HG03175 (cell line): ENCODE measurements at regions not wholly inside any gene's neighbourhood (a gene's known extent, or its start where the extent isn't known, plus 50 kb on each side); places are given as distances from the start of the nearest gene placed in this dataset.

Experiments
- ATAC-seq: cut with Tn5 transposase; IDR thresholded peaks from one replicate; pipeline ENCODE4 v1.9.1; 2021; ENCODE audit warnings: mild to moderate bottlenecking, moderate library complexity; ENCODE audit not compliant: unreplicated experiment

DNA sequence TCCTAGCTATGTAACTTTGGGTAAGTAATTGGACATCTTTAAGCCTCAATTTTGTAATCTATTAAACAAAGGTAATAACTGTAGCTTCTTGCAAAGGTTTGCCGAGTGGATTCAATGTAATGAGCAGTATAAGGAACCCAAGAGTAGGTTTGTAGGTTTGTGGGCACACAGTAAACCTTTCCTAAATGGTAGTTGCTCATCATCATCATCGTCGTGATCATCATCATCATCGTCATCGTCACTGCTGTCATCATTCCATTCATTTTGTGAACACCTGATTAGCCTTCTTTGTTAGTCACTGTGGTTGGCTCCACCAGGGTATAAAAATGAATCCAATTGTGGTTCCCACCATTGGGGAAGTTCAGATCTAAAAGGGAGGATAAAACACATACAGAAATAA lies 223.1 kb upstream of the KIRREL3 start:
- no peak for ATAC-seq

DNA sequence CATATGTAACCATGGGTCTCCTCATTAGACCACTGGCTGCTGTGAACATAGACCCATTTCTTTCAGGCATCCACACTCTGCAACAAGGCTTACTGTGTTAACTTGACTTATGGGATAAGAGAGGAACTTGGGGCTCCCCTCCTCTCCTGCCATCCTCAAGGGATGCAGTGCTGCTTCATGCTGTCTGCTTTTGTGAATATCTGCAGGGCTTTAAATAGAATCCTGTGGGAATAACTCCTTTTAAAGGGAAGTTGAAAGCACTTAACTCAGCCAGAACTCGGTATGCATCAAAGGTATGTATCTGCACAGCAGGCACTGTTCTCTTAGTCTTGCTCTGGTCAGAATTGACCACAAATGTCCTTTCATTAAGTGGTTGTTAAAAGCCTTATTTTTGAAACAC lies 222.5 kb upstream of the KIRREL3 start:
- no peak for ATAC-seq

DNA sequence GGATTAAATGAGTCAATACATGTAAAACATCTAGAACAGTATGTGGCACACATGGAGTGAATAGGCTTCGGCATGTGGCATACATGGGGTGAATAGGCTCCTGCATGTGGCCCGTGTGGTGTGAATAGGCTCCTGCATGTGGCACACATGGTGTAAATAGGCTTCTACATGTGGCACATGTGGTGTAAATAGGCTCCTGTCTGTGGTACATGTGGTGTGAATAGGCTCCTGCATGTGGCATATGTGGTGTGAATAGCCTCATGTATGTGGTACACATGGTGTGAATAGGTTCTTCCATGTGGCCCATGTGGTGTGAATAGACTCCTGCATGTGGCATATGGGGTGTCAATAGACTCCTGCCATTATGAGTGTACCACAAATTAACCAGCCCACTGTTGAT lies 219.1 kb upstream of the KIRREL3 start:
- ATAC-seq: no peak

DNA sequence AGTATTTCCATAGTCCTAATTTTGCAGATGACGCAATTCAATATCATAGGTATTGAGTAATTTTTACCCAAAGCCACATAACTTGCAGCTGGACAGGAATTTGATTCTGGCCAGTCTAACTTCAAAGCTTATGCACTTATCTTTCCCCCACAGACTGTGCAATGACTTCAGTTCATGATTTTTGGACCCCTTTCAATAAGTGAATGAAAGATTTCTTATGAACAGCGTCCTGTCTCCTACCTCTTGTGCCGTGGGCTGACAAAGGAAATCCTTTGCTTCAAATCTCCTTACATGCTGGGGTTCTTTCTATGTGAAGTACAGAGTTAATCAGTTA lies 217.7 kb upstream of the KIRREL3 start:
- ATAC-seq: no peak

DNA sequence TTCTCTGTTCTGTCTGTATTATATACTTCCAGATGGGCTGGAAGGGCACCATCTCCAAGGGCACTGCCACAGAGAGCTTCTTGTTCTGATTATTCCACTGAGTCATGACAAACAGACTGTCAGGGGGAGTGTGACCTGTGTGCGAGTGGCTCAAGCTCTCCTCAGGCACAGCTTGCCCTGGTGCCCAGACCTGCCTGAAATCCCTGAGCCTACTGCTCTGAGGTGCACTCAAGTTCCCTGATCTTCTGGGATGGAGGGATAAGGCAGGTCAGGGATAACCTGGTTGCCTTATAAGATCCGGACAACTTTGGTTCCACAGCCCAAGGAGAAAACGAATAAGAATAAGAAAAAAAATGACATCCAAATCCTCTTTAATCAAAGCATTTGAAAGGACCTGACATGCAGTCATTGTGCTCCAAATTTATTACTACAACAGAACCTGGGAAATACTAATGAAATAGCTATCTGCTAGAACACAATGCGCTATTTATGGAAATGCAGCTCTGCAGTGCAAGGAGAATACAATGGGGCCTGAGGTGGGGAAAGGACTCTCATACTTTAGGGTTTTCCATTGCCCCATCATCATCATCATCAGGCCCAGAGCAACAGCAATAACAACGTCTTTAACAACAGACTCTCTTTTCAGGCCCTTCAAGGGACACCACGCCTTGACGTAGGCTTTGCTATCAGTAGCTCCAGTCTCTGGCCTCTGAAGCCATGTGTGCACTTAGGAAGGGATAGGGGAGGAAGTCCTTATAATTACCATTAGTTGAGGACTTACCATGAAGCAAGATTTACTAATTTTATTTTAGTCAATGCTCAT lies 217.1 kb upstream of the KIRREL3 start:
- ATAC-seq: no peak

DNA sequence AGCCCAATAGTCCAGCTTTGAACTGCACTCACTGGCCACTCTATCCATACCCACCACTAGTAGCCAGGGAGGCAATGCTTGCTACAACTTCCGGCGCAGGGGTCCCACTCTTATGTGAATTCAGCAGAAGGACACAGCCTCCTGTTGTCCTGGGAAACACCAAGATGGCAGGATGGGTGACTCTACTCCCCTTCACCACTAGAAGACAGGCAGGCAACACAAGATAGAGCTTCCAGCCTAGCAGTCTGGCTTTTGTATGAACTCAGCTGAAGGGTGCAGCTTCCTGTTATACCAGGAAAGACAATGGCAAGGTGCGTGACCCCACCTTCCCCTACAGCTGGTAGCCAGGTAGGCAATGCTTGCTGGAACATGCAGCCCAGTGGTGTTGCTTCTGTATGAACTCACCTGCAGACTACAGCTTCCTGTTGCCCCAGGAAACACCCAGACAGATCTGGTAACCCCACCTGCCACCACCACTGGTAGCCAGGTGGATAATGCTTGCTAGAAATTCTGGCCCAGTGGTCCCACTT lies 205.2 kb upstream of the KIRREL3 start:
- ATAC-seq: no peak

DNA sequence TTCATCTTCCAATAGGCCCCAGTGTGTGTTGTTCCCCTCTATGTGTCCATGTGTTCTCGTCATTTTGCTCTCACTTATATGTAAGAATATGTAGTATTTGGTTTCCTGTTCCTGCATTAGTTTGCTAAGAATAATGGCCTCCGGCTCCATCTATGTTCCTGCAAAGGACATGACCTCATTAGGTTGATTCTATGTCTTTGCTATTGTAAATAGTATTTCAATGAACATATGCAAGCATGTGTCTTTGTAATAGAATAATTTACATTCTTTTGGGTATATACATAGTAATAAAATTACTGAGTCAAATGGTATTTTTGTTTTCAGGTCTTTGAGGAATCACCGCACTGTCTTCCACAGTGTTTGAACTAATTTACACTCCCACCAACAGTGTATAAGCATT lies 202.9 kb upstream of the KIRREL3 start:
- no peak for ATAC-seq

DNA sequence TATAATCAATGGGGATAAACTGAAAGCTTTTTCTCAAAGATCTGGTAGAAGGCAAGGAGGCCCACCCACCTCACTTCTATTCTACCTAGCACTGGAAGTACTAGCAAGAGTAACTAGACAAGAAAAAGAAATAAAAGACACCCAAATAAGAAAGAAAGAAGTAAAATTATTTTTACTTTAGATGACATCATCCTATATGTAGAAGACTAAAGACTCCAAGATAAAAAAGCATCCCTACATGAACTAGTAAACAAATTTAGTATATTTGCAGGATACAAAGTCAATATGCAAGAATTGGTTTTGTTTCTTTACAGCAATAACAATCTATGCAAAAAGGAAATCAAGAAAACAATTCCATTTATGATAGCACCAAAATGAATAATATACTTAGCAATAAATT lies 201.5 kb upstream of the KIRREL3 start:
- ATAC-seq: no peak

DNA sequence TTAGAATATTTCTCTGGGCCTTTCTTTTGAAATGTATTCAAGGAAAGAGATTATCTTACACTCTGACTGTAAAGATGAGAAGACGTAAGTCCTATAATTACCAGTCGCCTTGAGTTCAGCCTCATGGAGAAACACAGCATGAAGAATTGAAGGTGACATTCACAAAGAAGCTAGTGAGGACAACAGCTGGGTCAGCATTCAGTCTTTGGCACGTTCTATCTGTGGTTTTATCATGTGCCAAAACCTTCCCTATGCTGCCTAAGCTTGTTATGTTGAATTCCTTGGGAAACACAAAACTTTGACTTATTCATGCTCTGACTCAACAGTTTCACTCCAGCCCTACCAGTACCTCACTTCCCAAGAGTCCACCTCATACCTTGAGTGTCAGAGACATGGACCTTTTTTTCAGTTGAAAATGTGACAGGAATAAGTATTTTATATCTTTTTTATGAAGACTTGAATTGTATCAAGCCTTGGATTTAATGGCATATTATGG lies 198.8 kb upstream of the KIRREL3 start:
- ATAC-seq: no peak

DNA sequence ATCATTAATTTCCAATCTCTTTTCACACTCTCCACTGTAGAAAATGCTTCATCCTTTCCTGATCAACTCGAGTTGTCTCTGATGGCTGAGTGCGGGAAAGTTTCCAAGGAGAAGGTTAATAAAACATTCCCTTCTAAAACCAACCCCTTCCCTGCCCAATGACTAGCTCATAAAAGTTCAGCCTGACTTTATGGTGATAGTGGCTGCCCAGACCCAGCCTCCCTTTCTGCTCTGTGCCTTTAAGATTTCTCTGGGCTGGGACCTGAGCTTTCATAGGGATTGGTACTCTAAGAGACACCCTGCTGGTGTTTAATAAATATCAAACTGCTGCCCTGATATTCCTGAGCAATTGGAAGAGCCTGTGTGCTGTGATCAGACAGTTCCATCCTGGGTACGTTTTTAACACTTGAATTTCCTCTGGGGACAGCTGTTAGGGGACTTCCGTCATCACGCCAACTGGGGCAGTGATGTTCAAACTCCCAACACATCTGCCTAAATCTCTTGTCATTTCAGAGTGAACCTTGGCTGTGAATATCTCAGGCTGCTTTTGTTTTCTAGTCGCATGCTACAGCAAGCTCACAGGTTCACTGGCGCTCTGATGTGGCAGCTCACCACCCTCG lies 195.0 kb upstream of the KIRREL3 start:
- no peak for ATAC-seq

DNA sequence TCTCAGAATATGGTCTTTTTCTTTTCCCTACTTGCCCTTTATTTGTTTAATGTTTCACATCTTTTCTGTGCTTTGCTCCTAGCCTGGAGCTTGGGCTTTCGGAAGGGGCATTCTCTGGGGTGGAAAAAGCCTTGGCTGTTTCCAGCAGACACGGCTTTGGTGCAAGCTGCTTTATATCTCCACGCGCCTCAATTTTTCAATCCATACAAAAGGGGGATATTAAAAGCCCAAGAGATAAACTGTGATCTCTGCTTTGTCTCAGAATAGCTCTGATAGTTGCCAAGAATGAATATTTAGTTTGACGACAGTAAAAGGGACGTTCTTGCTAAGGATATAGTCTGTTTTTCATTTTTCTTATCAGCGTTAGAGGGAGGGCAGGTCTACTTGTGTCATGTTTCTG lies 194.0 kb upstream of the KIRREL3 start:
- no peak for ATAC-seq

DNA sequence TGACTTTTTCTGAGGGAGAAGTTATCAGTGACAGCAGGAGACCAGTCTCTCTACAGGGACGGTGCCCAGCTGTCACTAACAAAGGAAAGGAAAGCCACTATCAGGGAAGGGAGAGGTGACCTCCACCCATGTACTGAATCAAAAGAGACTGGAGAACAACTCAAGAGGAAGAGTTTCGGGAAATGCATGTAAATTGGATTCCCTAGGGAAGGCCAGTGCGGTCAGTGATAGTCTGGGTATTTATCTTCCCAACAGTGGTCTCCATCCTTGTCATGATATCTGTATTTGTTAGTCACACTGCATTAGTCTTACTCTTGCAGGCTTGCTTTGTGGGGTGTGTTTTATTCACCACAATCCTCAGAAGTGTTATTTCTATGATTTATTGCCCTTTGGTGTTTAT lies 193.4 kb upstream of the KIRREL3 start:
- no peak for ATAC-seq

DNA sequence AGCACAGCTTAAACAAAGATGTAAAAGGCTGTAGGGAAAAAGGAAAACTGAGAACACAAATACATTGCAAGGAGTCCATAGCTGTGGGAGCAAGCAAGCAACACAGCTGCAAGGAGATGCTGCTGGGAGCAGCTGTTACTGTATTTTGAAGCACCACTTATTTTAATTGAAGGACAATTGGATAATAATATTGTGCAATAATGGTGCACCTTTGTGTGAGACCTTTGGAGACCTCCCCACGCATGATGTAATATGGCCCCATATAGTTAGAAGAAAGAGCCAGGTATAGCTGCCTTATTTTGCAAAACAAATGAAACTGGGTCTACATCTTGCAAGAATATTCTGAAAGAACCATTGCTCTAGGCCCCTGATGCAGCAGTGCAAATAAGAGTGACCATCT lies 191.1 kb upstream of the KIRREL3 start:
- ATAC-seq: no peak

DNA sequence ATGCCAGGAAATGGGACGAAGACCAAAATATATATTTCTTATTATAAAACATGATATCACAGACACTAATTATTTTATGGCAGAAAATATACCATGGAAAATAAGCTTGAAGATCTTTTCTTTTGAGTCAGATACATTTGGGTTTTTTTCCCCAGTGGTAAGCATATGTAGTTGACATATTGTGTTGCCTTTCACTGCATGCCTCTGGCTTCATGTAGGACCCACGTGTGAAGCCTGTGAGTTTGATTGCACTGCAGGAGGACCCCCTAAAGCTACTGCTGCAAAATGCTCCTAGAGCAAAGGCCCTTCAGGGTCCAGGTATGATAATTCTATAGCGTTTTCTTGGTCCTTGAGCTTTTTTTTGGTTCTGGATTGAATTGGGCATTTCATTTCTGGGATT lies 190.7 kb upstream of the KIRREL3 start:
- no peak for ATAC-seq

DNA sequence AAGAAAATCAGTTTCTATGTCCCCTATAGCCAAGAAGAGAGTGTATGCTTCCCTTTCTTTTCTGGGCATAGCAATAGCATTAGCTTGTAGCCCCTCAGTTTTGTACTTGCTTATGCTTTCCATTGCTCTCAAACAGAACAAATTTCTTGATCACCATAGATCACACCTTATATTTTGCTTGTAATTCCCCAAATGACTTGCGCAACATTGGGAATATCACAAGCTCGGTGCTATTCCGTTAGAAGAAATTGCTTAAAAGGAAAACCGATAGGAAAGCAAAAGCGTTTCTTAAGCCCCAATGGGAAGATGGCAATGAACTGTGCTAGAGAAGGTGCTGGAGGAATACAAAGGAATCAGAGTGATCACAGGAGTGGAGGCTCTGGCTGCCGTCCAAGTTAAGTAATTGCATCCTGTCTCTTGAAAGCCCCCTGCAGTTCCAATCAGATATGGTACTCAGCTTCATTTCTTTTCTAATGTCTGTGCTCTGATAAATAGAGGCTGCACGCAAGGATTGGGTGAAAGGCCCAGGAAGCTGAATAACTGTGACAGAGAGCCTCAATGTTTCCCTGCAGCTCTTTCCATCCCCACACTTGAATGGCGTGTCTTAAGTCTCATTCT lies 182.1 kb upstream of the KIRREL3 start:
- ATAC-seq: no peak

DNA sequence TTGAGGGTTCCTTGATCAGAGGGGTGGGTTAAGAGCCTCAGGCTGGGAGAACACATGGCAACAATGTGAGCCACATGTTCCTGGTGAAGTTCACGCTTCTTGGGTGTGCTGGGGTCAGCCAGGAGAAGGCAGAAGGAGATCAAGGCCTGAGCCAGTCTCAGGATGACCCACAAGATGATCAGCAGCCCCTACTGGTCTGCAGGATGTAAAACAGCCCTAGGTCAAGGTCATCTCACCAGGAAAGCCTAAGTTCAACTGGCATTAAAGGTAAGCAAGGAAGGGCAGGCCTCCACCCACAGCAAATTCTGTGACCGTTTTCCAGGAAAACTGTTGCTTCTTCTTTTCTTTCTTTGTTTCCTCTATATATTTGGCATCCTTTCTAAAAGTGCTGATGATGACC lies 156.7 kb upstream of the KIRREL3 start:
- no peak for ATAC-seq

DNA sequence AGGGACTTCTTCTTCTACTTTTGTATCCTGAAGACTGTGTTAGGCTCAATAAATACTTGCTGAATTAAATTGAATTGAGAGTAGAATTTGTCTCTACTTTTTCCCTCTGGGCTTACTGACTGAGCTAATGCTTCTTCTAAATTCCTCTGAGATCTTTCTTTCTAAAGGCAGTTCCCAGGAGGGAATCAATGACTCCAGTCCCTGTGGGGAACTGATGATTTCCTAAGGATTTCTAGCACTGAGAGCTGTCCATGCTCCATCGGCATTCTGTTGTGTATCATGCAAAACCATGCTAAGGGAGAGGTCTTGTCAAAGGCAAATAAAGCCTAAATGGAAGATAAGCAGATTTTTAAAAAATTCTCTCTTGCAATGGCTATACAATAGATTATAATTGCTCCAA lies 148.8 kb upstream of the KIRREL3 start:
- ATAC-seq: no peak

DNA sequence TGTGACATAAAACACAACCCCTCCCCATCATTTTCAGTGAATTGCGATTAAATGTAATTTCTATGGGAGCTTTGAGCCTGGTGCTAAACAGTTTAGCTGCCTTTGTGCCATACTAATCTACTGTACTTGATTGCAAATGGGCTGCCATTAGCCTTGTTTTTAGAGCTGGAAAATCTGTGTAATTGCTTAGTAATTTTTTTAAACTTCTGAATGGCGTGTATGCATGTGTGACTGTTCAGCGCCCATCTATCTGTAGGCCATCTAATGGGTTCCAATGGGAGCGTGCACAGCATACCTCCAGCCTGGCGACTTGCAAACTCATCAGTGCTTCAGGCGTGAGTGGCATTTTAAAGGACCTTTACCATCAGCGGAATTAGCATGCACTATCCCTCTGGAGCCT lies 142.7 kb upstream of the KIRREL3 start:
- no peak for ATAC-seq

DNA sequence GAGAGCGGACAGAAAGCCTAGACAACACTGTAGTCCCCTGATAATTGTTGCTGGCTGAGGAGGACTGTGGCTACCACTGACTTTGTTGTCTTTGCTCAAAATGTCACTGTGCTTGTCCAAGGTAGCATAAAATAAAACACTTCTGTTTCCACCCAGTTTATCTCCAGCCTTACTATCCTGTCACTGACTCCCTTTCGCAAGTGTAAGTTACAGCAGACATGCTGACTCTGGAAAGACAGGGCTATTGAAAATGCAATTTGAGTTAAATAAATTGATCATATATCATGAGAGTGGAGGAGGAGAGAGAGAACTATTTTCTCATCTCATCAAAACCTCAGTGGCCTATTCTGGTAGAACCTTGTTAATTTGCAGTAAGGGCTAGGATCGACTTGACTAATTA lies 138.0 kb upstream of the KIRREL3 start:
- no peak for ATAC-seq

DNA sequence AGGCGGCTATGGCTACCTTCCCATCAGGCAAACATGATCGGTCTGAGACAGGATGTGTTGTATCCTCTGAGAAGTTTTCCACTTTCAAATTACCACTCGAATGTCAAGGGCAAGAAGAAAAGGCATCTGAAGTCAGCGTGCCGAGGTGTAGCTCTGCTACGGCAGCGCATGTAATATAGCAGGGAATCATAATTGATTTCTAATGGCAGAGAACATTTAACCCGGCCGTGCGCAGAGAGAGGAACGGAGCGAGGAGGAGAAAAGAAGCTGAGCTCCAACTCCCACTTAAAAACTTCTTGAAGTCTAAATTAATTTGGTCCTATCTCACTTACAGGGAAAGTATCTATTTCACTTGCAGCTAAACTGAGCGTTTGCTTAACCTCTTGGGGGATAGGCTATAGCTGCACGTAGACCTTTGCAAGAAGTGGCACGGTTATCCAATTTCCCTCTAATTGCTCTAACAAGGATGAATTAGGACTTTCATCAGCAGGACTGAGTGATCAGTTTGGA lies 137.3 kb upstream of the KIRREL3 start:
- no peak for ATAC-seq

DNA sequence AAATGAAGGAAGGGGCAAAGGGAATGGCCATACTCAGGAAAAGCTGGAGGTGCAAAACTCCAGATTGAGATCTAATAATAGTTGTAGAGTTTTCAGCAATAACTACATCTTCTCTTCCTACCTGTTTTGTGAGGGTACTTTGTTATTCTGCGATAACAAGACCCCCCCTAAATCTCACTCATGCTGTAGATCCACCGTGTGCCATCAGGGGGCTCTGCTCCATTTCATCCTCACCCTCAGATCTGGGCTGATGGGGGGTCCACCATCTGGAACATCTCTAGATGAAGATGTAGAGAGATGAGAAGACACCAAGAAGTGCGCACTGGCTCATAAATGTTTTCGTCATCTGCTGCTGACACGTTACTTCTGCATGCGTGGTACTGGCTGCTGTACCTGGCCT lies 135.9 kb upstream of the KIRREL3 start:
- ATAC-seq: no peak

DNA sequence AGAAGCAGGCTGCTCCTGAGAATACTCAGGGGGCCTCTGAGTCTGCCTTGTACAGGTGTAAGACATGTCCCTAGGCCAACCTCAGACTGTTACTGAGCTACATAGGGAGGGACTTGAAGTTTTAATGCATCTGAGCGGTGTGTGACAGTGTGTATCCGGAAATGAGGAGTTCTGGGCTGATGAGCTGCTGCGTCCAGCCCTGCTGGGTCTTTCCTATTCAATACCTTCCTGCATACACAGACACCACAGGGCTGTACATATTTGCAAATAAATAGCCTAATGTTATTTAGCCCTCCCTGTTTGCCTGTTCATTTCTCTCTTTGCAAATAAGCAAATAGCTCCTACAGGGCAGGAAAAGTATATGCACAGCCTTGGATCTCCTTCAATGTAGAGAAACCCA lies 134.7 kb upstream of the KIRREL3 start:
- no peak for ATAC-seq
